ENCODE measurements at regions not wholly inside any gene's neighbourhood (a gene's known extent, or its start where the extent isn't known, plus 50 kb on each side); places are given as distances from the start of the nearest gene placed in this dataset.

- Histone ChIP-seq H3K36me3 (replicated peaks; ENCODE audit: insufficient read depth, low read length) (no peaks in the 10 kb centered on the region), H3K27ac (ENCODE audit: low read length) (no peak overlapping the region), H3K4me3 (ENCODE audit: low read length) (no peak overlapping the region), H3K9me2 (replicated peaks; ENCODE audit: insufficient read depth, low read length) (no peaks in the 10 kb centered on the region), H2AFZ (ENCODE audit: low read length) (no peak overlapping the region), H3K27me3 (replicated peaks; ENCODE audit: insufficient read depth, low read length) (no peaks in the 10 kb centered on the region), H4K20me1 (ENCODE audit: insufficient read depth, low read length) (no peaks in the 10 kb centered on the region), H3K9ac (ENCODE audit: low read length) (no peak overlapping the region), H3K79me2 (ENCODE audit: low read length) (no peaks in the 10 kb centered on the region), H3K4me1 (ENCODE audit: low read length) (no peaks in the 10 kb centered on the region), H3K9me3 (replicated peaks; ENCODE audit: insufficient read depth, low read length) (no peaks in the 10 kb centered on the region), H3F3A (ENCODE audit: insufficient read depth, low read length) (no peaks in the 10 kb centered on the region), H3K4me2 (ENCODE audit: low read depth, low read length) (no peak overlapping the region)
- DNase-seq = no peak
- TF ChIP-seq CTCF (IDR thresholded peaks at IDR 0.05; ENCODE audit: low read length) (no peak), EZH2 (optimal IDR thresholded peaks at IDR 0.05; ENCODE audit: low read depth, low read length) (no peak), EZH2phosphoT487 (IDR thresholded peaks at IDR 0.05; ENCODE audit: low read length) (no peak)
These were observed 908.5 kb upstream of the CHAC2 start for GRCh38 chr2:52859065-52859464.

- DNase-seq = no peak
- Histone ChIP-seq H3K9me2 (replicated peaks; ENCODE audit: insufficient read depth, low read length) (no peaks in the 10 kb centered on the region), H3K4me3 (ENCODE audit: low read length) (no peak overlapping the region), H3K4me2 (ENCODE audit: low read depth, low read length) (no peak overlapping the region), H3K9me3 (replicated peaks; ENCODE audit: insufficient read depth, low read length) (no peaks in the 10 kb centered on the region), H3K79me2 (ENCODE audit: low read length) (no peaks in the 10 kb centered on the region), H4K20me1 (ENCODE audit: insufficient read depth, low read length) (no peaks in the 10 kb centered on the region), H3K4me1 (ENCODE audit: low read length) (no peaks in the 10 kb centered on the region), H3K27ac (ENCODE audit: low read length) (no peak overlapping the region), H3K36me3 (replicated peaks; ENCODE audit: insufficient read depth, low read length) (no peaks in the 10 kb centered on the region), H3K27me3 (replicated peaks; ENCODE audit: insufficient read depth, low read length) (no peaks in the 10 kb centered on the region), H2AFZ (ENCODE audit: low read length) (no peak overlapping the region), H3F3A (ENCODE audit: insufficient read depth, low read length) (no peaks in the 10 kb centered on the region), H3K9ac (ENCODE audit: low read length) (no peak overlapping the region)
- TF ChIP-seq CTCF (IDR thresholded peaks at IDR 0.05; ENCODE audit: low read length) (no peak), EZH2 (optimal IDR thresholded peaks at IDR 0.05; ENCODE audit: low read depth, low read length) (no peak), EZH2phosphoT487 (IDR thresholded peaks at IDR 0.05; ENCODE audit: low read length) (no peak)
These were observed 909.9 kb upstream of the CHAC2 start for GRCh38 chr2:52857722-52858121.

GRCh38 chr2:52852006-52852405 lies 915.6 kb upstream of the CHAC2 start:
- no peak for TF ChIP-seq EZH2phosphoT487 (IDR thresholded peaks at IDR 0.05; ENCODE audit: low read length)
- no peak for TF ChIP-seq EZH2 (optimal IDR thresholded peaks at IDR 0.05; ENCODE audit: low read depth, low read length)
- TF ChIP-seq CTCF (IDR thresholded peaks at IDR 0.05; ENCODE audit: low read length) = no peak

More at GRCh38 chr2:52852006-52852405, 915.6 kb upstream of the CHAC2 start:
- Histone ChIP-seq H3F3A (ENCODE audit: insufficient read depth, low read length) (no peaks in the 10 kb centered on the region), H3K79me2 (ENCODE audit: low read length) (no peaks in the 10 kb centered on the region), H4K20me1 (ENCODE audit: insufficient read depth, low read length) (no peaks in the 10 kb centered on the region), H3K9me3 (replicated peaks; ENCODE audit: insufficient read depth, low read length) (no peaks in the 10 kb centered on the region), H3K9me2 (replicated peaks; ENCODE audit: insufficient read depth, low read length) (no peaks in the 10 kb centered on the region), H3K27me3 (replicated peaks; ENCODE audit: insufficient read depth, low read length) (no peaks in the 10 kb centered on the region), H3K4me1 (ENCODE audit: low read length) (no peaks in the 10 kb centered on the region), H3K27ac (ENCODE audit: low read length) (no peak overlapping the region), H3K36me3 (replicated peaks; ENCODE audit: insufficient read depth, low read length) (no peaks in the 10 kb centered on the region), H3K4me3 (ENCODE audit: low read length) (no peak overlapping the region), H3K4me2 (ENCODE audit: low read depth, low read length) (no peak overlapping the region), H3K9ac (ENCODE audit: low read length) (no peak overlapping the region), H2AFZ (ENCODE audit: low read length) (no peak overlapping the region)
- DNase-seq = no peak
